ENCODE measurements at regions not wholly inside any gene's neighbourhood (a gene's known extent, or its start where the extent isn't known, plus 50 kb on each side); places are given as distances from the start of the nearest gene placed in this dataset.
"Not testable (repeated sequence)": the region's sequence is repeated elsewhere in the genome, so short reads cannot be mapped to it uniquely, and the experiment has no call there.

GRCh38 chr10:45104674-45105073 is 104.0 kb downstream of the ZNF22 start:
- Histone ChIP-seq H4K20me1 (replicated peaks; ENCODE audit: control insufficient read depth, insufficient read depth, low read length) (no peaks in the 10 kb centered on the region), H3K9ac (ENCODE audit: insufficient read depth in 1 of 2, low read depth in 2 of 2, low read length in 2 of 2) (no peak overlapping the region), H3K4me3 (no peak overlapping the region), H3K9me1 (ENCODE audit: control insufficient read depth, insufficient read depth, low read length) (no peaks in the 10 kb centered on the region), H3K4me2 (ENCODE audit: insufficient read depth, low read length) (no peak overlapping the region), H3K79me2 (ENCODE audit: control insufficient read depth, insufficient read depth, low read length) (no peaks in the 10 kb centered on the region), H3K27me3 (ENCODE audit: control insufficient read depth in 2 of 2, insufficient read depth in 2 of 2, low read length in 2 of 2) (peaks cover 4 to 17% of the 10 kb centered on the region in 2 experiments; a peak in 3 of 5 replicates), H2AFZ (ENCODE audit: low read depth, low read length) (no peak overlapping the region), H3K9me3 (replicated peaks; ENCODE audit: control insufficient read depth, insufficient read depth, low read depth, low read length) (no peaks in the 10 kb centered on the region), H3K4me1 (replicated peaks in 1 of 2; ENCODE audit: control insufficient read depth in 2 of 2, insufficient read depth in 2 of 2, low read length in 2 of 2) (no peaks in the 10 kb centered on the region), H3K27ac (ENCODE audit: extremely low read depth, low read depth, low read length) (no peak overlapping the region), H3K36me3 (ENCODE audit: control insufficient read depth, insufficient read depth, low read length) (no peaks in the 10 kb centered on the region)
- BruUV-seq (replicated peaks), result no TSS peak
- no peak for DNase-seq (ENCODE audit: extremely low read depth in 1 of 4, low spot score in 3 of 4)
- in situ Hi-C loops (cut with MboI), result no loop called here
- POLR2A ChIA-PET, result no interaction called here
- CTCF ChIA-PET (ENCODE audit: low intra/inter-chr PET ratio), result no interaction called here
- intact Hi-C loops (cut with micrococcal nuclease), result no loop called here
- FAIRE-seq, result no peak
- TF ChIP-seq TRIM28 (IDR thresholded peaks at IDR 0.05) (no peak), ZNF316 (IDR thresholded peaks at IDR 0.05) (no peak), HNRNPUL1 (IDR thresholded peaks at IDR 0.05; ENCODE audit: low read length) (no peak), FOXO4 (CRISPR knock-in tag; IDR thresholded peaks at IDR 0.05) (no peak), SP1 (CRISPR knock-in tag; IDR thresholded peaks at IDR 0.05) (no peak)
- WGBS (ENCODE audit: insufficient coverage, low coverage, missing lambda C conversion rate), result 0% methylated on average over 4 of the region's 4 CpGs
- ATAC-seq, result no peak

DNA sequence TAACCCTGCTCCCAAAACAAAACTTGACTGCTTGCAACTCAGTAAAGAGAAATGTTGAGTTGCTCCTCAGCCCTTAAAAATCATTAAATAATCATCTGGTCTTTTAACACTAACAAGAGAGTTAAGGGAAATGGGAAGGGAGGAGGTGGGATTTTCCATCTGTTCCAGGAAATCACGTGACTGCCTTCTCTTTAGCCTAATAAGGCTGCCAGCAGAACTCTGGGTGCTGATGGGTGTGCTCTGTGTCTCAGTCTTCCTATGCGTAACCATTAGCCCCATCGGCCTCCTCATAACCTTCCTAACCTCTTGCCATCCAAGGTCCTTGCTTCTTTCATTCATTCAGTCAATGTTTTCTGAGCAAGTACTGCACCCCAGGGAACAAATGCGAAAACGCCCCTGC is 104.6 kb downstream of the ZNF22 start:
- H4K20me1 ChIP-seq (replicated peaks; ENCODE audit: control insufficient read depth, insufficient read depth, low read length); H3K9me3 ChIP-seq (replicated peaks; ENCODE audit: control insufficient read depth, insufficient read depth, low read depth, low read length); in situ Hi-C loops (cut with MboI); H3K9ac ChIP-seq (ENCODE audit: insufficient read depth in 1 of 2, low read depth in 2 of 2, low read length in 2 of 2); CTCF ChIA-PET (ENCODE audit: low intra/inter-chr PET ratio); H3K4me1 ChIP-seq (replicated peaks in 1 of 2; ENCODE audit: control insufficient read depth in 2 of 2, insufficient read depth in 2 of 2, low read length in 2 of 2); H3K4me3 ChIP-seq; H3K4me2 ChIP-seq (ENCODE audit: insufficient read depth, low read length); POLR2A ChIA-PET; DNase-seq (ENCODE audit: extremely low read depth in 1 of 4, low spot score in 3 of 4); H3K79me2 ChIP-seq (ENCODE audit: control insufficient read depth, insufficient read depth, low read length); H2AFZ ChIP-seq (ENCODE audit: low read depth, low read length); H3K9me1 ChIP-seq (ENCODE audit: control insufficient read depth, insufficient read depth, low read length); FAIRE-seq; BruUV-seq (replicated peaks); intact Hi-C loops (cut with micrococcal nuclease); ATAC-seq; H3K27ac ChIP-seq (ENCODE audit: extremely low read depth, low read depth, low read length); H3K36me3 ChIP-seq (ENCODE audit: control insufficient read depth, insufficient read depth, low read length); TF ChIP-seq TOE1 (CRISPR knock-in tag; IDR thresholded peaks at IDR 0.05; ENCODE audit: borderline replicate concordance, low read depth): not testable (repeated sequence)
- H3K27me3 ChIP-seq (ENCODE audit: control insufficient read depth in 2 of 2, insufficient read depth in 2 of 2, low read length in 2 of 2), result peaks cover 2 to 17% of the 10 kb centered on the region in 2 experiments; a peak in 3 of 5 replicates
- peak; percentile 23; the same call in 1 of the 2 replicates for TF ChIP-seq USF2 (CRISPR knock-in tag; IDR thresholded peaks at IDR 0.05)
- TF ChIP-seq TOE1 (IDR thresholded peaks at IDR 0.05; ENCODE audit: borderline replicate concordance), result 0 out of 2 replicates have a peak, but pooled peaks have one; percentile 47
- TF ChIP-seq, protein P1, sequence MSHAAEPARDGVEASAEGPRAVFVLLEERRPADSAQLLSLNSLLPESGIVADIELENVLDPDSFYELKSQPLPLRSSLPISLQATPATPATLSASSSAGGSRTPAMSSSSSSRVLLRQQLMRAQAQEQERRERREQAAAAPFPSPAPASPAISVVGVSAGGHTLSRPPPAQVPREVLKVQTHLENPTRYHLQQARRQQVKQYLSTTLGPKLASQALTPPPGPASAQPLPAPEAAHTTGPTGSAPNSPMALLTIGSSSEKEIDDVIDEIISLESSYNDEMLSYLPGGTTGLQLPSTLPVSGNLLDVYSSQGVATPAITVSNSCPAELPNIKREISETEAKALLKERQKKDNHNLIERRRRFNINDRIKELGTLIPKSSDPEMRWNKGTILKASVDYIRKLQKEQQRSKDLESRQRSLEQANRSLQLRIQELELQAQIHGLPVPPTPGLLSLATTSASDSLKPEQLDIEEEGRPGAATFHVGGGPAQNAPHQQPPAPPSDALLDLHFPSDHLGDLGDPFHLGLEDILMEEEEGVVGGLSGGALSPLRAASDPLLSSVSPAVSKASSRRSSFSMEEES (CRISPR knock-in tag; IDR thresholded peaks at IDR 0.05), result peak; percentile 93
- peak; percentile 43; the same call in 1 of the 2 replicates for TF ChIP-seq RAD51 (IDR thresholded peaks at IDR 0.05; ENCODE audit: borderline replicate concordance, low read depth)
- WGBS (ENCODE audit: insufficient coverage, low coverage, missing lambda C conversion rate), result 8% methylated on average over 5 of the region's 5 CpGs

All from K562 (cell line).